ENCODE measurements at regions not wholly inside any gene's neighbourhood (a gene's known extent, or its start where the extent isn't known, plus 50 kb on each side); places are given as distances from the start of the nearest gene placed in this dataset.

DNA sequence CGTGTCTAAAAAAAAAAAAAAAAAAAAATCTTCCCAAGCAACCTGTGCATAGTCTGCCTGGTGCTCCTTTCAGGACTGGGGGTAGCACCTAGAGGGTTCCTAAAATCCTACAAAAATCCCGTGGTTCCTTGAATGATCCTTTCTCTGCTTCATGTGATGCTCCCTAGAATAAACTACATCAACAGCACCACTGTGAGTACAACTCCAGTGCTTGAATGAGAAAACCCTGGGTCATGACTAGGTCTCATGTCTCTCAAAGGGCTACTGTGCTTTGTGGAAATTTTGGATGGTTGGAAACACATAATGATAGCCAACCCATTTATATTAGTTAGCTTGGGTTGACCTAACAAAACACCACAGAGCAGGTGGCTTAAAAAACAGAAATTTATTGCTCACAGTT lies 243.5 kb downstream of the OPA1 start:
- TF ChIP-seq GATA2 (IDR thresholded peaks at IDR 0.05; ENCODE audit: low read depth, low read length) (no peak), GATA3 (IDR thresholded peaks at IDR 0.05; ENCODE audit: low read depth, low read length) (no peak)

DNA sequence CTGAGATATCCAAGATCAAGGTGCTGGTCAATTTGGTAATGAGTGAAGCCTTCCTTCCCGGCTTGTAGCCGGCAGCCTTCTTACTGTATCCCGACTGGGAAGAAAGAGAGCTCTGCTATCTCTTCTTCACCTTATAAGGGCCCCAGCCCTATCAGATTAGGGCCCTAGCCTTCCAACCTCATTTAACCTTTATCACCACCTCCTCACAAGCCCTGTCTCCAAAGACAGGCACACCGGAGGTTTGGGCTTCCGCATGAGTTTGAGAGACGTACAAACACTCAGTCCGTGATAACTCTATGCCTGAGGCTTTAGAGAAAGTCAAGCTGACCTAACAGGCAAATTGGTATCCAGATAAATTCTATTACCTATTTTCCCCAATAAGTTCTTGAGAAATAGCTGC lies 243.9 kb downstream of the OPA1 start:
- TF ChIP-seq GATA3 (IDR thresholded peaks at IDR 0.05; ENCODE audit: low read depth, low read length) (no peak), GATA2 (IDR thresholded peaks at IDR 0.05; ENCODE audit: low read depth, low read length) (no peak)

DNA sequence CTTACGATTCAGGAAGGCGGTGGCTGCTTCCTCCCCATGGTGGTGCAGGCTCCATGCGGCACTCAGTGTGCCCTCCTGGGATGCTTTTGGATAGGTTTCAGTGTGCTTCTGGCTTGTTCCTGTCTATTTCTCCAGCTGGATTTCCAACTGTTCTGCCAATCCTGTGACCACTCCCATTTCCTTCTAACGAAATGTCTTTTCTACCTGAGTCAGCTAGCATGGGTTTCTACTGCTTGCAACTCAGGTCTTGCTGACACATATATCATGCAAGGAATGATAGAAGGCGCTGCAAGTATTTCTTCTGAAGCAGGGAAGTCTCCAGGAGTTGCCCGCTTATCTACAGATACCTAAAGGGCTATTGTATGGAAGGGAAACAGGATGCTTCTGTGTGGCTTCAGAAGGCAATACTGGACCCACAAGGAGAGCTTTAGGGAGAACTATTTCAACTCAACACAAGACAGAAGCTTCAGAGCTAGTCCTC lies 244.4 kb downstream of the OPA1 start:
- TF ChIP-seq GATA3 (IDR thresholded peaks at IDR 0.05; ENCODE audit: low read depth, low read length) = no peak
- no peak for TF ChIP-seq GATA2 (IDR thresholded peaks at IDR 0.05; ENCODE audit: low read depth, low read length)

DNA sequence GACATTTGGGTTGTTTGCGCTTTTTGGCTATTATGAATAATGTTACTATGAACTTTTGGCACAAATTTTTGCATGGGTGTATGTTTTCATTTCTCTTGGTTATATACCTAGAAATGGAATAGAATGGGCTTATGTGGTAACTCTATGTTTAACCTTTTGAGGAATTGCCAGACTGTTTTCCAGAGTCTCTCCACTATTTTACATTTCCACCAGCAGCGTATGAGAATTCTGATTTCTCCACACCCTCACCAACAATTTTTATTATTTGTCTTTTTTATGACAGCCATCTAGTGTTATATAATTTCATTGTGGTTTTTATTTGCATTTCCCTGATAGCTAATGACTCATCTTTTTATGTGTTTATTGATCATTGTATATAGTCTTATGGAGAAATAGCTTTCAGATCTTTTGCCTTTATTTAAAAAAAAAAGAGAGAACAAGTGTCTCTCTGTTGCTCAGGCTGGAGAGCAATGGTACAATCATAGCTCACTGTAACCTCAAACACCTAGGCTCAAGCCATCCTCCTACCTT lies 247.2 kb downstream of the OPA1 start:
- TF ChIP-seq GATA2 (IDR thresholded peaks at IDR 0.05; ENCODE audit: low read depth, low read length) (no peak), GATA3 (IDR thresholded peaks at IDR 0.05; ENCODE audit: low read depth, low read length) (no peak)

DNA sequence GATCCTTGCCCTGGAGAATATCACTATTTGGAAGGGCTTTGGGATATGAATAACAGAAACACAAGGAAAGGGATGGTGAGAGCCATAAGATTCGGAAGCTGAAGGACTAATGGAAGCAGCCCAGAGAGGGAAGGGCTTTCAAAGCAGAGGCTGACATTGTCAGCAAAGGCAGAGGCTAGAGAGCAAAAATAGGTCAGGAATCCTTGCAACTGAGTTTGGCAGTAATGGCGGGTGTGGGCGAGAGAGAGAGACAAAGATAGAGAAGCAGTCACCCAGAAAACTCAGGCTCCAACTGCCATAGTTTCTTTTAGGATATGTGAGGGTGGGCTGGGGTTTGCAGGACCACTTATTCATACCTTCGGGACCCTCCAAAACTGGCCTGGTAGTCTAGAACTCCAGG lies 248.6 kb downstream of the OPA1 start:
- no peak for TF ChIP-seq GATA3 (IDR thresholded peaks at IDR 0.05; ENCODE audit: low read depth, low read length)
- TF ChIP-seq GATA2 (IDR thresholded peaks at IDR 0.05; ENCODE audit: low read depth, low read length) = no peak

DNA sequence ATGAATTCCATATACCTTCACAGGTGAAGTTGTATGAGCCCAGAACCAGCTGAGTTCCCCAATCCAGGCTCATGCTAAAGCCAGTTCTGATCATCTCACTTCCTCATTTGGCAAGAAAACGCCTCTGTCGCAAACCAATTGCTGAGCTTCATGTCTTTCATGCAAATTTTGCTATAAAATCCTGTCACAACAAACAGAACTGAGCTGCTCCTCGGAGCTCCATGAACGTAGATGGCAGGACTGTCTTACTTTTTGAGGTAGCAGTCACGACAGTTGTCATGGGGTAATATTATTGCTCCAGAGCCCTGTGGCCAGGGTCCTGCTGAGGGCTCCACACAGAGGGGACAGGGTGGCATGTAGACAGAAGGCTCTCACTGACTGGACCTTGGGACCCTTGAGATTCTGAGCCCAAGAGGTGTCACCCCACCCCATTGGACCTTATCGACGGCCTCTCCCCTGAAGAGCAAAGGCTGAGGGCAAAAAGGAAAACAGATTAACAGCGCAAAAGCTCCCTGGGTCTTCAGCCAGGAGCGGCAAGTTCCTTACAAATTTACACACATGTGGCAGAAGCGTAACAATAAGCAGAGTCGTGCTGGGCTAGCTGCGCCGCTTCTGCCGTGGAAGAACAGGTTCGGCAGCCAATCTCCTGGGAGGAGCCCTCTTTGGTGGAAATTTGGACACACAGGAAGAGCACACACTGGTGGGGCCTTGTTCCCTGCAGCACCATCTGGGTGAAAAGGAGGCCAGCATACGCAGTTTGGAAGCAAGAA lies 249.2 kb downstream of the OPA1 start:
- TF ChIP-seq GATA2 (IDR thresholded peaks at IDR 0.05; ENCODE audit: low read depth, low read length) (no peak), GATA3 (IDR thresholded peaks at IDR 0.05; ENCODE audit: low read depth, low read length) (no peak)

DNA sequence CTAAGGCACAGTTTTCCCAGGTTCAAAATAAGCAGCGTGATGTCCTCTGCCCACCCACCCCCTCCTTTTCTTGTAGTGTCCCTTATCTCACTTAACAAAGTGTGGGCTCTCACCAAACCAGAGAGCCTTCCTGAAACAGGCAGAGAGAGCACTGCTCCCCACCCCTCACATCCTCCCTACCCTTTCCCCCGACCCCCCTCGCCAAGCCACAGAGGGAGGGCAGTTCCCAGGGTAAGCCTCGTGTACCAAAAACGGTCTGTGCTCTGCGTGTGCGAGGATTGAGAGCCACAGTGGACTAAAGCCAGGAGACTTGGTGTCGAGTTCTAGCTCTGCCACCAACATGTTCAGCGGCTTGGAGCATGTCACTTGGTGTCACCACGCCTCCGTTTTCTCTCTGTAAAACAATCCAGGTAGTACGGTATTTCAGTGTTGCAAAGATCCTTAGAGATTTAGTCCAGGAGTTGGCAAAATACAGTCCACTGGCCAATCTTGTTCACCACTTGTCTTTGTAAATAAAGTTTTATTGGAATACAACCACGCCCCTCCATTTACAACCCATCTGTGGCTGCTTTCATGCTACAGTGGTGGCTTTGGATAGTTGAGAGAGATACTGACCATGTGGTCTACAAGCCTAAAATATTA lies 249.9 kb downstream of the OPA1 start:
- no peak for TF ChIP-seq GATA3 (IDR thresholded peaks at IDR 0.05; ENCODE audit: low read depth, low read length)
- TF ChIP-seq GATA2 (IDR thresholded peaks at IDR 0.05; ENCODE audit: low read depth, low read length) = no peak

DNA sequence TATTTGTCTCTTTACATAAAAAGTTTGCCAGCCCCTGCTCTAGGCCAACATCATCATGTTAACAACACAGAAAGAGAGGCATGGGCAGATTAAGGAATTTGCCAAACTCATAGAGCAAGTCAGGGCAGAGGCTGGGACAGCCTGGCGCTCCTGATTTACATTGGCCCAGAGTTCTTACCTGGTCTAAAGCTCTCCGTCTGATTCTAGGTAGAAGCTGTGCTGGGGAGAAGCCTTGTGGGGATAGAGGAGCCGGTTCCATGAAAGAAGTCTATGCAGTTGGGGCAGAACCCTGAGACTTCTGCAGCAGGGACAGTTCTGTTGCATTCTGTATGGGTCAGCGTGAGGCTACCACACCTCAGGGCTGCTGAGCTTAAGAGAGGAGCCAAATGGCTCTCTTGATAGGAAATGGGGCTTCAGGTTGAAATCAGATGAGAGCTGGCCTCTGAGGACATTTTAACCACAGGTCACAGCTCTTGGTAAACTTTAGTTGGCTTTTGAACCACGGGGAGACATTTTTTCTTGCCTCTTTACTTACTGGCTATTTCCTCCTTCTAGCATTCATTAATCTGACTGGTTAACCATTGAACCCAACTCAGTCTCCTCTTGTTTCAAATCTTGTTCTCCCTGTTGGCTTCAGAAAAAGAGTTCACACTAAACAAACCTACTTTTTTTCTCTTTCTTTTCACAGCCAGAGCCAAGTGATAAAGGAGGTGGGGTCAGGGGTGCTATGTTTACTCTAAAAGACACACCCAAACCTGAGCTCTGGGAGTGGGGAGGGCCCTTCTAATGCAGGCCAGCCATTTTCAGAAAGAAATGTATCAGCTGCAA lies 250.7 kb downstream of the OPA1 start:
- TF ChIP-seq GATA3 (IDR thresholded peaks at IDR 0.05; ENCODE audit: low read depth, low read length) (no peak), GATA2 (IDR thresholded peaks at IDR 0.05; ENCODE audit: low read depth, low read length) (no peak)

DNA sequence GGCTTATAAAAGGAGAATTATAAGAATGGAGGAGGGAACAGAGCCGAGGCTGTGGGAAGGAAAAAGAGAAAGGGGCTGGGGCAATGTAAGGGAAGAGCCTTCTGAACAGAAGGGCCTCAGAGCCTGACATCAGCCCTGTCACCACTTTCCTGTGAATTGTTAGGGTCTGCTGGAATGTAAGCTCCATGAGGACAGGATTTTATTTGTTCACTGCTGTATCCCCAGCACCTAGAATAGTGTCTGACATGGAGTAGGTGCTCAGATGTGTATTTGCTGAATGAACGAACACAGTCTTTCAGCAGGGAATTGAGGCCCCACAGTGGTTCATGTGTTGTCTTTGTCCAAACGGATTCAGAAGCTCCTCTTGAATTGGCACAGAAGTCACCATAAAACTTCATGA lies 251.5 kb downstream of the OPA1 start:
- TF ChIP-seq GATA3 (IDR thresholded peaks at IDR 0.05; ENCODE audit: low read depth, low read length) (no peak), GATA2 (IDR thresholded peaks at IDR 0.05; ENCODE audit: low read depth, low read length) (no peak)

DNA sequence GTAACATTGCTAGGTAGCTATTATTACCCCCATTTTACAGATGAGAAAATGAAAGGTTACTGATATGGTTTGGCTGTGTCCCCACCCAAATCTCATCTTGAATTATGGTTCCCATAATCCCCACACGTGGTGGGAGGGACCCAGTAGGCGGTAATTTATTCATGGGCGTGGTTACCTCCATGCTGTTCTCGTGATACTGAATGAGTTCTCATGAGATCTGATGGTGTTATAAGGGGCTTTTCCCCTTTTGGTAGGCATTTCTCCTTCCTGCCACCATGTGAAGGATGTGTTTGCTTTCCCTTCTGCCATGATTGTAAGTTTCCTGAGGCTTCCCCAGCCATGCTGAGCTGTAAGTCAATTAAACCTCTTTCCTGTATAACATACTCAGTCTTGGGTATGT lies 252.1 kb downstream of the OPA1 start:
- TF ChIP-seq GATA2 (IDR thresholded peaks at IDR 0.05; ENCODE audit: low read depth, low read length) (no peak), GATA3 (IDR thresholded peaks at IDR 0.05; ENCODE audit: low read depth, low read length) (no peak)

DNA sequence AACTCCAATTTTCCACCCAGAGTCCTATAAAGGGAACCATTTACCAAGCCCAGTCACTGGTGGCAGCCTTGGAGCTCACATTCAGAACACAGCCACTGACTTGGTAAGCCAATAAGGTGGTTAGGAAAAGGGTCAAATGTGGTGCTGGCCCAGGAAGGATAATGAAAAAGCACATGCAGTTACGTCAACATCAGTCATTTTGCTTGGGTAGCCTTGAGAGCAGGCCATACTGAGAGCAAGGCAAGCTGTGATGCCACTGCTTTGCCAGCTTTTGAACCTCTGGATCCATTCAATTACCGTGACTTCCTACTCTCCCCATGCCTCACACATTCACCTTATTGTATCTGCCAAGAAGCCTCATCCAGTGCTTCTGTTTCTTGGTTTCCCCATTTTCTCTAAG lies 253.6 kb downstream of the OPA1 start:
- TF ChIP-seq GATA2 (IDR thresholded peaks at IDR 0.05; ENCODE audit: low read depth, low read length) (no peak), GATA3 (IDR thresholded peaks at IDR 0.05; ENCODE audit: low read depth, low read length) (no peak)

DNA sequence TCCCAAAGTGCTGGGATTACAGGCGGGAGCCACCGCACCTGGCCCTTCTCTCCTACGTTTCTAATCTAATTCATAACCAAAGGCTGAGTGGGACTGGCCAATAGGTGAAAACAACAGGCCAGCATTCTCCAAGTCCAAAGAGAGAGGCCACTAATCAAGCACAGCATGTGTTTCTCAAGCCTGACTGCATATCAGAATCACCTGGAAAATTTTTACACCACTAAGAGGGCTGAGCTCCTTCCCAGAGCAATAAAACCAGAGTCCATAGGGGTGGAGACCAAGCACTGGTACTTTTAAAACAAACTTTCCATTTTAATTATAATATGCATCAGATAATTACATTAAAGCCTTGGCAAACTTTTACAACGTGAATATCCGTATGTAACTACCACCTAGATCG lies 254.4 kb downstream of the OPA1 start:
- TF ChIP-seq GATA3 (IDR thresholded peaks at IDR 0.05; ENCODE audit: low read depth, low read length) (no peak), GATA2 (IDR thresholded peaks at IDR 0.05; ENCODE audit: low read depth, low read length) (no peak)

DNA sequence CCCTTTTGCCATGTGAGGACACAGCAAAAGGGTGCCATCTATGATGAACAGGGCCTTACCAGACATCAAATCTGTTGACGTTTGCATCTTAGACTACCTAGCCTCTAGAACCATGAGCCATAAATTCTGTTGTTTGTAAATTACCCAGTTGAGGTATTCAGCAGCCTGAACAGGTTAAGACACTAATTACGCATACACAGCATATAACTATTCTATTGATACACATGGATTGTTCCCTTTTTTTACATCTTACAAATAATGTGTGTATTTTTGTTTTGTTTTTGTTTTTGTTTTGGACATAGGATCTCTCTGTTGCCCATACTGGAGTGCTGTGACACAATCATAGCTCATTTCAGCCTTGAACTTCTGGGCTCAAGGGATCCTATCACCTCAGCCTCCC lies 255.5 kb downstream of the OPA1 start:
- no peak for TF ChIP-seq GATA3 (IDR thresholded peaks at IDR 0.05; ENCODE audit: low read depth, low read length)
- no peak for TF ChIP-seq GATA2 (IDR thresholded peaks at IDR 0.05; ENCODE audit: low read depth, low read length)

DNA sequence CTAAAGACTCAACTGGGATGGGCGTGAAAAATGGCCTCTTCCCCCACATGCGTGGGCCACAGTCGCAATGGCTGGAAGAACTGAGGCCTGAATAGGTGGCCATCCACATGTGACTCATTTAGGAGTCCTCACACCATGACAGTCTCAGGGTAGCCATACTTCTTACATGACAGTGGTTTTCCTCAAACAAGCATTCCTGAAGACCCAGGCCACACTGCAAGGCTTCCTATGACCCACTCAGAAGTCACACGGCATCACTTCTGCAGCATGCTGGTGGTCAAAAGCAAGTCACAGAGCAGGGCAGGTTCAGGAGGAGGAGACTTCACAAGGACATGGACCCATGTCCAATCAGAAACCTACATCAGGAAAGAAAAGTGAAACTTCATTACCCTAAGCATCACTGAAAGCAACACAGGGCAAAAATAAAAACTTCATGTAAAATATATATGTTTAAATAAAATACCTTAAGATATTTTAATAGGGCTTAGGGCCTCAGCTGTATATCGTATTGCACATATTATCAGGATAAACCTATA lies 257.1 kb downstream of the OPA1 start:
- no peak for TF ChIP-seq GATA3 (IDR thresholded peaks at IDR 0.05; ENCODE audit: low read depth, low read length)
- no peak for TF ChIP-seq GATA2 (IDR thresholded peaks at IDR 0.05; ENCODE audit: low read depth, low read length)

Data from SH-SY5Y (cell line).